HepG2 (cell line): ENCODE measurements at regions not wholly inside any gene's neighbourhood (a gene's known extent, or its start where the extent isn't known, plus 50 kb on each side); places are given as distances from the start of the nearest gene placed in this dataset.

ENCODE experiments used
- MIXL1 ChIP-seq: IDR thresholded peaks from 2 replicates; pipeline ENCODE4 v1.6.1; 2016
- TF ChIP-seq, protein P1 (sequence below): sonication (generic); formaldehyde crosslinking; IDR thresholded peaks from 2 replicates; pipeline ENCODE4 v1.4.0; 2020; ENCODE audit warnings: missing genetic modification reagents, mild to moderate bottlenecking, borderline replicate concordance
- TF ChIP-seq, protein P2 (sequence below), 2 experiments: fragments of 450-650 bp in 1 of 2; sonication (generic) in 1 of 2; formaldehyde crosslinking in 1 of 2; IDR thresholded peaks; 2 replicates each; pipeline versions ENCODE4 v1.6.1 to v1.8.0; 2016 to 2022; ENCODE audit warnings: antibody characterized with exemption in 1 of 2, mild to moderate bottlenecking in 1 of 2, missing genetic modification reagents in 1 of 2

DNA sequence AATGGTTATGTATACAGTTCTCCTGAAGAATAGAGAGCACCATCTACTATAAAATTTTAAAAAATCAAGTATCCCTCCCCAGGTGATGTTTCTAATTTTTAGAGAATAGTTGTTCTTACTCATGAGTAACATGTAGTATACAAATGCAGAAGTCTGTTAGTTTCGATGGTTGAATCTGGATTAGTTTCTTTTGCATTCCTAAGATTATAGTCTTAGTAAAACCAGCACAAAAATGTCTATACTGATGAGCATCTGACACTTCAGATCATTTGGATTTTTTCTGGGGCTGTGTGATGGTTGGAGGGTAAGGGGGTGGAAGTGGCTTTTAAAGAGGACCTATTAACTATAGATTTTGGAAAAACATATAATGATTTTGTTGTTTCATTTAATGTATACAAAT, 167.3 kb upstream of the SGO1 start (continued):
- TF ChIP-seq, protein P1, sequence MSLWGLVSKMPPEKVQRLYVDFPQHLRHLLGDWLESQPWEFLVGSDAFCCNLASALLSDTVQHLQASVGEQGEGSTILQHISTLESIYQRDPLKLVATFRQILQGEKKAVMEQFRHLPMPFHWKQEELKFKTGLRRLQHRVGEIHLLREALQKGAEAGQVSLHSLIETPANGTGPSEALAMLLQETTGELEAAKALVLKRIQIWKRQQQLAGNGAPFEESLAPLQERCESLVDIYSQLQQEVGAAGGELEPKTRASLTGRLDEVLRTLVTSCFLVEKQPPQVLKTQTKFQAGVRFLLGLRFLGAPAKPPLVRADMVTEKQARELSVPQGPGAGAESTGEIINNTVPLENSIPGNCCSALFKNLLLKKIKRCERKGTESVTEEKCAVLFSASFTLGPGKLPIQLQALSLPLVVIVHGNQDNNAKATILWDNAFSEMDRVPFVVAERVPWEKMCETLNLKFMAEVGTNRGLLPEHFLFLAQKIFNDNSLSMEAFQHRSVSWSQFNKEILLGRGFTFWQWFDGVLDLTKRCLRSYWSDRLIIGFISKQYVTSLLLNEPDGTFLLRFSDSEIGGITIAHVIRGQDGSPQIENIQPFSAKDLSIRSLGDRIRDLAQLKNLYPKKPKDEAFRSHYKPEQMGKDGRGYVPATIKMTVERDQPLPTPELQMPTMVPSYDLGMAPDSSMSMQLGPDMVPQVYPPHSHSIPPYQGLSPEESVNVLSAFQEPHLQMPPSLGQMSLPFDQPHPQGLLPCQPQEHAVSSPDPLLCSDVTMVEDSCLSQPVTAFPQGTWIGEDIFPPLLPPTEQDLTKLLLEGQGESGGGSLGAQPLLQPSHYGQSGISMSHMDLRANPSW = no peak
- TF ChIP-seq, protein P2, sequence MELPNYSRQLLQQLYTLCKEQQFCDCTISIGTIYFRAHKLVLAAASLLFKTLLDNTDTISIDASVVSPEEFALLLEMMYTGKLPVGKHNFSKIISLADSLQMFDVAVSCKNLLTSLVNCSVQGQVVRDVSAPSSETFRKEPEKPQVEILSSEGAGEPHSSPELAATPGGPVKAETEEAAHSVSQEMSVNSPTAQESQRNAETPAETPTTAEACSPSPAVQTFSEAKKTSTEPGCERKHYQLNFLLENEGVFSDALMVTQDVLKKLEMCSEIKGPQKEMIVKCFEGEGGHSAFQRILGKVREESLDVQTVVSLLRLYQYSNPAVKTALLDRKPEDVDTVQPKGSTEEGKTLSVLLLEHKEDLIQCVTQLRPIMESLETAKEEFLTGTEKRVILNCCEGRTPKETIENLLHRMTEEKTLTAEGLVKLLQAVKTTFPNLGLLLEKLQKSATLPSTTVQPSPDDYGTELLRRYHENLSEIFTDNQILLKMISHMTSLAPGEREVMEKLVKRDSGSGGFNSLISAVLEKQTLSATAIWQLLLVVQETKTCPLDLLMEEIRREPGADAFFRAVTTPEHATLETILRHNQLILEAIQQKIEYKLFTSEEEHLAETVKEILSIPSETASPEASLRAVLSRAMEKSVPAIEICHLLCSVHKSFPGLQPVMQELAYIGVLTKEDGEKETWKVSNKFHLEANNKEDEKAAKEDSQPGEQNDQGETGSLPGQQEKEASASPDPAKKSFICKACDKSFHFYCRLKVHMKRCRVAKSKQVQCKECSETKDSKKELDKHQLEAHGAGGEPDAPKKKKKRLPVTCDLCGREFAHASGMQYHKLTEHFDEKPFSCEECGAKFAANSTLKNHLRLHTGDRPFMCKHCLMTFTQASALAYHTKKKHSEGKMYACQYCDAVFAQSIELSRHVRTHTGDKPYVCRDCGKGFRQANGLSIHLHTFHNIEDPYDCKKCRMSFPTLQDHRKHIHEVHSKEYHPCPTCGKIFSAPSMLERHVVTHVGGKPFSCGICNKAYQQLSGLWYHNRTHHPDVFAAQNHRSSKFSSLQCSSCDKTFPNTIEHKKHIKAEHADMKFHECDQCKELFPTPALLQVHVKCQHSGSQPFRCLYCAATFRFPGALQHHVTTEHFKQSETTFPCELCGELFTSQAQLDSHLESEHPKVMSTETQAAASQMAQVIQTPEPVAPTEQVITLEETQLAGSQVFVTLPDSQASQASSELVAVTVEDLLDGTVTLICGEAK (IDR thresholded peaks at IDR 0.05) = no peak
- TF ChIP-seq, protein P2 (CRISPR knock-in tag; IDR thresholded peaks at IDR 0.05) = no peak
- TF ChIP-seq MIXL1 = no peak
